ENCODE measurements at regions not wholly inside any gene's neighbourhood (a gene's known extent, or its start where the extent isn't known, plus 50 kb on each side); places are given as distances from the start of the nearest gene placed in this dataset.

- no peak for DNase-seq (ENCODE audit: low spot score)
Measured at GRCh38 chr7:1378610-1379601, 80.4 kb downstream of the MICALL2 start.

GRCh38 chr7:1380231-1380815 lies 78.9 kb downstream of the MICALL2 start:
- no peak for DNase-seq (ENCODE audit: low spot score)

GRCh38 chr7:1380821-1381580 lies 78.3 kb downstream of the MICALL2 start:
- DNase-seq (ENCODE audit: low spot score): no peak

- no peak for DNase-seq (ENCODE audit: low spot score)
Measured at GRCh38 chr7:1382553-1383397, 76.5 kb downstream of the MICALL2 start.

- no peak for DNase-seq (ENCODE audit: low spot score)
Measured at GRCh38 chr7:1383398-1384112, 75.7 kb downstream of the MICALL2 start.

GRCh38 chr7:1384113-1384415 lies 75.2 kb downstream of the MICALL2 start:
- no peak for DNase-seq (ENCODE audit: low spot score)
